Neural cell (in vitro differentiated cells): ENCODE measurements at regions not wholly inside any gene's neighbourhood (a gene's known extent, or its start where the extent isn't known, plus 50 kb on each side); places are given as distances from the start of the nearest gene placed in this dataset.

Experiments used
- EP300 ChIP-seq: fragments of 450-650 bp; conservative IDR thresholded peaks from 2 replicates; pipeline ENCODE4 v1.6.1; 2014; ENCODE audit warnings: antibody characterized with exemption, mild to moderate bottlenecking, moderate library complexity; ENCODE audit not compliant: poor library complexity, severe bottlenecking
- EZH2 ChIP-seq: fragments of 200-600, 300-800 bp; shearing (Covaris generic), sonication (generic); IDR thresholded peaks from 2 replicates; pipeline ENCODE4 v1.6.1; 2014; ENCODE audit warnings: antibody characterized with exemption, low read length, borderline replicate concordance, mild to moderate bottlenecking; ENCODE audit not compliant: insufficient read depth, poor library complexity, severe bottlenecking
- POLR2AphosphoS5 ChIP-seq: IDR thresholded peaks from 2 replicates; pipeline ENCODE4 v1.6.1; 2012
- RAD21 ChIP-seq: fragments of 450-650 bp; conservative IDR thresholded peaks from 2 replicates; pipeline ENCODE4 v1.6.1; 2014; ENCODE audit warnings: antibody characterized with exemption, mild to moderate bottlenecking, moderate library complexity
- TF ChIP-seq, protein P1 (sequence below): fragments of 450-650 bp; IDR thresholded peaks from 2 replicates; pipeline ENCODE4 v1.5.1; 2014; ENCODE audit warnings: antibody characterized with exemption, mild to moderate bottlenecking, moderate library complexity; ENCODE audit not compliant: poor library complexity, severe bottlenecking
- TF ChIP-seq, protein P2 (sequence below): IDR thresholded peaks from 2 replicates; pipeline ENCODE4 v1.6.1; 2012; ENCODE audit warnings: borderline replicate concordance

DNA sequence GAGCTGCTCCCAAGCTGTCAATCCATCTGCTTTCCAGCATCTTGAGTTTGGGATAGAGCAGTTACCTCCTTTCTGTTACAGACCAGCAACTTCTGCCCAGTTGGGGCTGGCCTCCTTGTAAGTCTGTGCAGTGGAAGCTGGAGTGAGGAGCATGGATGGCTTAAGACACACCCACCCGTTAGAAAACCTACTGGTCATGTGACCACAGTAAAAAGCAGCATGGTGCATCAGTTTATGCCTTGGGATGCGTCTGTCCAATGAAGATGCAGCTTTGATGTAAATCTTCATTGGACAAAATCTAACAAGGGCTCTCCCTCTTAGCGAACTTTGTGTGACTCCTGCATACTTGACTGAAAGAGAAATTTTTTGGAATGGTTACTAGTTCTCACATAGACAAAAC is 453.5 kb downstream of the TYW1 start:
- TF ChIP-seq RAD21: no peak
- TF ChIP-seq, protein P1, sequence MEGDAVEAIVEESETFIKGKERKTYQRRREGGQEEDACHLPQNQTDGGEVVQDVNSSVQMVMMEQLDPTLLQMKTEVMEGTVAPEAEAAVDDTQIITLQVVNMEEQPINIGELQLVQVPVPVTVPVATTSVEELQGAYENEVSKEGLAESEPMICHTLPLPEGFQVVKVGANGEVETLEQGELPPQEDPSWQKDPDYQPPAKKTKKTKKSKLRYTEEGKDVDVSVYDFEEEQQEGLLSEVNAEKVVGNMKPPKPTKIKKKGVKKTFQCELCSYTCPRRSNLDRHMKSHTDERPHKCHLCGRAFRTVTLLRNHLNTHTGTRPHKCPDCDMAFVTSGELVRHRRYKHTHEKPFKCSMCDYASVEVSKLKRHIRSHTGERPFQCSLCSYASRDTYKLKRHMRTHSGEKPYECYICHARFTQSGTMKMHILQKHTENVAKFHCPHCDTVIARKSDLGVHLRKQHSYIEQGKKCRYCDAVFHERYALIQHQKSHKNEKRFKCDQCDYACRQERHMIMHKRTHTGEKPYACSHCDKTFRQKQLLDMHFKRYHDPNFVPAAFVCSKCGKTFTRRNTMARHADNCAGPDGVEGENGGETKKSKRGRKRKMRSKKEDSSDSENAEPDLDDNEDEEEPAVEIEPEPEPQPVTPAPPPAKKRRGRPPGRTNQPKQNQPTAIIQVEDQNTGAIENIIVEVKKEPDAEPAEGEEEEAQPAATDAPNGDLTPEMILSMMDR: no peak
- no peak for TF ChIP-seq EP300
- TF ChIP-seq, protein P2, sequence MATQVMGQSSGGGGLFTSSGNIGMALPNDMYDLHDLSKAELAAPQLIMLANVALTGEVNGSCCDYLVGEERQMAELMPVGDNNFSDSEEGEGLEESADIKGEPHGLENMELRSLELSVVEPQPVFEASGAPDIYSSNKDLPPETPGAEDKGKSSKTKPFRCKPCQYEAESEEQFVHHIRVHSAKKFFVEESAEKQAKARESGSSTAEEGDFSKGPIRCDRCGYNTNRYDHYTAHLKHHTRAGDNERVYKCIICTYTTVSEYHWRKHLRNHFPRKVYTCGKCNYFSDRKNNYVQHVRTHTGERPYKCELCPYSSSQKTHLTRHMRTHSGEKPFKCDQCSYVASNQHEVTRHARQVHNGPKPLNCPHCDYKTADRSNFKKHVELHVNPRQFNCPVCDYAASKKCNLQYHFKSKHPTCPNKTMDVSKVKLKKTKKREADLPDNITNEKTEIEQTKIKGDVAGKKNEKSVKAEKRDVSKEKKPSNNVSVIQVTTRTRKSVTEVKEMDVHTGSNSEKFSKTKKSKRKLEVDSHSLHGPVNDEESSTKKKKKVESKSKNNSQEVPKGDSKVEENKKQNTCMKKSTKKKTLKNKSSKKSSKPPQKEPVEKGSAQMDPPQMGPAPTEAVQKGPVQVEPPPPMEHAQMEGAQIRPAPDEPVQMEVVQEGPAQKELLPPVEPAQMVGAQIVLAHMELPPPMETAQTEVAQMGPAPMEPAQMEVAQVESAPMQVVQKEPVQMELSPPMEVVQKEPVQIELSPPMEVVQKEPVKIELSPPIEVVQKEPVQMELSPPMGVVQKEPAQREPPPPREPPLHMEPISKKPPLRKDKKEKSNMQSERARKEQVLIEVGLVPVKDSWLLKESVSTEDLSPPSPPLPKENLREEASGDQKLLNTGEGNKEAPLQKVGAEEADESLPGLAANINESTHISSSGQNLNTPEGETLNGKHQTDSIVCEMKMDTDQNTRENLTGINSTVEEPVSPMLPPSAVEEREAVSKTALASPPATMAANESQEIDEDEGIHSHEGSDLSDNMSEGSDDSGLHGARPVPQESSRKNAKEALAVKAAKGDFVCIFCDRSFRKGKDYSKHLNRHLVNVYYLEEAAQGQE: no peak
- no peak for TF ChIP-seq EZH2
- TF ChIP-seq POLR2AphosphoS5: no peak
